Stimulated activated CD4-positive, alpha-beta T cell treated with anti-CD3 and anti-CD28 coated beads, Interleukin-15, amount 100 ng/mL, for 24 hours (primary cell): ENCODE measurements at regions not wholly inside any gene's neighbourhood (a gene's known extent, or its start where the extent isn't known, plus 50 kb on each side); places are given as distances from the start of the nearest gene placed in this dataset.

Experiments used
- DNase-seq: peaks from one replicate; pipeline ENCODE4 v3.0.0-alpha.2; 2020

DNA sequence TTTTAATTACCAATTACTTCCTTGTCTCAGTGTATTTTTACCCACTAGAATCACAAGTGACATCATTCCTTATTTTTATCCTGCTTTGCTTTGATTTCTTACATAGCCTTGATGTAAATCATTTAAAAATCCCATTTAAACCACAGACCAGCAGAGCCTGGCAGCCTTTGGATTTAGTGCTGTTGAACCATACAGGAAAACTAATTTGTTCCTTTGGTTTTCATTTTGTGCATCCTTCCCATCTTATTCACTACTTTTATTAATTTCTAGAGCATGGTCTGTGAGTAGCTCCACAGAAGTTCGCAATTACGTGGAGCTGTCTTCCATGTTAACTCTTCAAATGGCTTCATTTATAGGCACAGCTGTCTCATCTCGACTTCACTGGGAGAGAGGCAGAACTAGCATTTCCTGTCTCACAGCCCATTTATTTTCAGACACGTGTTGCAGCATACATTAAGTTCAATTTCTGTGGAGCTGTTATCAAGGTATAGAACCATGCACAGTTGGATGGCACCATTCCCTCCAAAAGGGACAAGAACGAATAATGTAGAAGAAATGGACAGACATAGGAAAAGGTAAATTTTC lies 235.3 kb downstream of the MRPL39 start:
- no peak for DNase-seq

DNA sequence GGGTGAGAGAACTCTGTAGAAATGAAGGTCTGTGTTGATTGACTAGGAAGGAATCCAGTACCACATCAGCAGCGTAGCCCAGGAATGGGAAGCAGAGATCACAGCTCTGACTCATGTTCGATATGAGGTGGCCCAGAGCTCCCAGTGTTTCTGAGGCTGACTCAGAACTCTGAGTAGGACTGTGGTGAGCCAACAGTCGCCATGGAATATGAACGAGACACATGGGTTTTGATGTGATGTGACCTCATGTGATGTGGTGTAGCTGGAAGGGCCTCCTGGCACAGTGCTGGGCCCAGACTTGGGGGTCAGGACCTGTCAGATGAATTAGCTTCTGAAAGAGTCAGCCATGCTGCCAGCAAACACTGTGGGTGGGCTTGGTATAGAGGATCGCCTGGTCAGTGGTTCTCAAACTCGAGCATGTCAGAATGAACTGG lies 237.0 kb downstream of the MRPL39 start:
- DNase-seq = peak; percentile 42

DNA sequence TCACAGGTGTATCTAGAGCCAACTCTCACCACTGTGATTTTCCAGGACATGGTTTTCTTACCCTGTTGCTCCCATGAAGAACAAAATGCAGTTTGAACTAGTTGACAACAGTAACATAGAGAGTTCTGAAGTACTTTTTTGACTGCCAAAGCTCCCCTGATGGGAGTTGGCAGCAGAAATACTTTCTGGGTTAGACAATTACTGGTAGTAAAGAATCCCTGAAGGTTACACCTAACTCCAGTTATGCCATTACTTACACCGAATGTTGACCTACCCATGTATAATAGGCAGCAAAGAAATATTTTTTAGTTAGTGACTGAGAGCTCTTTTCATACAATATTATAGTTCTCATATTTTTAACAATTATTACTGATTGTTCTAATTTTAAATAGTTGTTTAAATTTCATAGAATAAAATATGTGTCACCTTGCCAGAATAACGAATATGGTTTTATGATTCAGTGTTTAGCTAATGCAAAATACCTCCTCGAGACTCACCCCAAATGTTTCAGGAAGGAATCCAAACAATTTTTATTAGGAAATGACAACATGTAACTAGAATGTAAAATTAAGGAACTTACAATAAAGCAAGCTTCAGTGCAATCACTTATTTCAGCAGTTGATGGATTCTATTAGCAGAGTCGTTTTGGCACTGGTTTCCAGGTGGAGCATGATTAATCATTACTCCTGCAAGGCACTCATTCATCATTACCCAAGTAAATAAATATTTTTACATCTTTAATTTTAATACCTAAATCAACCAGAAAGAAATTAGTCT lies 237.6 kb downstream of the MRPL39 start:
- no peak for DNase-seq

DNA sequence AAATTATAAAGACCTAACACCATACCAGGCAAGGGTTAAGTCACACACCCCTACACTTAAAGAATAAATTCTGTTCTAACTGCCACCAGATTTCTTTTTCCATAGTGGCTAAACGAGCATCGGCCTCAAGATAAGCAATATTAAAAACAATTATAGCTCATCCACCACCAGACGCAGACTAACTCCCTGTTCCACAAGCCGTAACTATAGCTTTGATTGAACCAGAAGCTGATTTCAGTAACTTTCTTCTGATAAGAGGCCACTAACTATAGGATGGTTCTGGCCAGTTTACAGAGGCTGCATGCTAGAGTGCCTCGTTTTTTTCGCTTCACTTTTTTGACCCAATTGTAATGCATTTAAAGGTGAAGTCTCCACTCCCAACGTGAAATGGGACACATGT lies 238.8 kb downstream of the MRPL39 start:
- no peak for DNase-seq

DNA sequence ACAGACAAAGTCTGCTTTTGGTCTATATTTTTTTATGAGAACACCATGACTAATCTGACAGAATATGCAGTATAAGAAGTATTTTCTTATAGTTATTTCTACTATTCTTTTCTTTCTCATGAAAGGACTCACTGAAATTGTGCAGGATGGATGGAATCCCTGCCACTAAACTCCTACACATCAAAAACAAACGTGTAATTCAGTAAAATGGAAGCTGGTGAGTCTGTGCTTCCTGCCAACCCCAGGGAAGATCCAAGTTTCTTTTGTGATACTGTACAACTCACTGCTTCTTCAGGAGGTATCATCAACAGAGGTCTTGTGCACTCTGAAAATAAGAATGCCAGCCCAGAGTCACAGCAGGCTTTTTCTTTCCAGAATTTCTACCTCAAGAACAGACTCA lies 241.2 kb downstream of the MRPL39 start:
- DNase-seq = no peak

DNA sequence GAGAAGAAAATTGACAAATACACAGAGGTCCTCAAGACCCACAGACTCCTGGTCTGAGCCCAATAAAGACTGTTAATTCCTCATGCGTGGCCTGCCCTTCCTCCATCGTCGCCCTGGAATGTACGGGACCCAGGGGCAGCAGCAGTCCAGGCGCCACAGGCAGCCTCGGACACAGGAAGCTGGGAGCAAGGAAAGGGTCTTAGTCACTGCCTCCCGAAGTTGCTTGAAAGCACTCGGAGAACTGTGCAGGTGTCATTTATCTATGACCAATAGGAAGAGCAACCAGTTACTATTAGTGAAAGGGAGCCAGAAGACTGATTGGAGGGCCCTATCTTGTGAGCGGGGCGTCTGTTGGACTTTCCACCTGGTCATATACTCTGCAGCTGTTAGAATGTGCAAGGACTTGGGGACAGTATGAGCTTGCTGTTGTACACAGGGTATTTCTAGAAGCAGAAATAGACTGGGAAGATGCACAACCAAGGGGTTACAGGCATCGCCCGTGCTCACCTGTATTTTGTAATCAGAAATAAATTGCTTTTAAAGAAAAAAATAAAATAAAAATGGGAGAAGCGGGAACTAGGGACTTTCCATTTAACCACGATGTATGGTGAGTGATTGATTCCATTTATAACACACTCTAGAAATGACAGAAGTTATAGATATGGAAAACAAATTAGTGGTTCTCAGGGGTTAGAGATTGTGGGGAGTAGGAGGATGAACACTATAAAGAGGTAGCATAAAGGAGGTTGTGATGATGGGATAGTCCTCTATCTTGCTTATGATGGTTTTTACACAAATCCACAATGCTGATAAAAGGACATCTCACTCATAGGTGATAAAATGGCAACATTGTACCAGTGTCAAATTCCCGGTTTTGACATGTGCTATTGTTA lies 244.7 kb downstream of the MRPL39 start:
- peak; percentile 16 for DNase-seq

DNA sequence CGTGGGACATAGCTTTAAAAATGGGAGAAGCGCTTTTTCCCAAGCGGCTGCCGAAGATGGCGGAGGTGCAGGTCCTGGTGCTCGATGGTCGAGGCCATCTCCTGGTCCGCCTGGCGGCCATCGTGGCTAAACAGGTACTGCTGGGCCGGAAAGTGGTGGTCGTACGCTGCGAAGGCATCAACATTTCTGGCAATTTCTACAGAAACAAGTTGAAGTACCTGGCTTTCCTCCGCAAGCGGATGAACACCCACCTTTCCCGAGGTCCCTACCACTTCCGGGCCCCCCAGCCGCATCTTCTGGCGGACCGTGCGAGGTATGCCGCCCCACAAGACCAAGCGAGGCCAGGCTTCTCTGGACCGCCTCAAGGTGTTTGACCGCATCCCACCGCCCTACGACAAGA lies 245.5 kb downstream of the MRPL39 start:
- DNase-seq = no peak

DNA sequence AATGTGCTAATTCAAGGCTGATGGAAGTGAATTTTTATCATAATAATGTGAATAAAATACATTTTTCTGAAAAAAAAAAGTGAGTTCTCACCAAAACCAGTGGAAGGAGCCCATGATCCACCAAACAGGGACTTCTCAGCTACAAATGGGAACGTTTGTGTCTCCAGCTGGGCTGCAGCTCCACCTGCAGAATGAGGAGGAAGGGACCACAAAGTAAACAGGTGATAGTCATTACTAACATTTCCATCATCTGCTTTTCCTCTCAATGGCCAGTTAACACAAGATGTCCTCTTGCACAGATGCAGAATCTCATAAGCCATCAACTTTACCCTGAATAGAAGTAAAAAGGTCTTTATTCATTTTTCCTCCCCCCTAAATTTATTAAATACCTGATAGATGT lies 246.2 kb downstream of the MRPL39 start:
- no peak for DNase-seq

DNA sequence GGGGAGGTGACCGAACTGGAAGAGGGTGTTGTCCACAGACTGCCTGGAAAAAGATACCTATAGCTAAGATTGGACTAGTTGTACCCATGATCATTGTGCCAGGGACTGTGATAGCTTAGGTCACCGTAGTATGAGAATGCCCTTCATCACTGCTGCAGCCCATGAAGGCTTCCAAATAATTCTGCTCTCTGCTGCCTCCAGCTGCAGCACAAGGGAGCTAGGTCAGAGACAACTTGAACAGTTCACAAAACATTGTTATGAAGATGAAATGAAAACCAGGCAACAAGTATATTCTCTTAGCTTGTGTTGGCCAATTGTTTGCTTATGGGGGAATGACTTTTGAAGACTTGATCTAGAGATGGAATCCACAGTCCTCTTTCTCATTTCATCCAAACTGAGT lies 246.7 kb downstream of the MRPL39 start:
- DNase-seq = no peak

DNA sequence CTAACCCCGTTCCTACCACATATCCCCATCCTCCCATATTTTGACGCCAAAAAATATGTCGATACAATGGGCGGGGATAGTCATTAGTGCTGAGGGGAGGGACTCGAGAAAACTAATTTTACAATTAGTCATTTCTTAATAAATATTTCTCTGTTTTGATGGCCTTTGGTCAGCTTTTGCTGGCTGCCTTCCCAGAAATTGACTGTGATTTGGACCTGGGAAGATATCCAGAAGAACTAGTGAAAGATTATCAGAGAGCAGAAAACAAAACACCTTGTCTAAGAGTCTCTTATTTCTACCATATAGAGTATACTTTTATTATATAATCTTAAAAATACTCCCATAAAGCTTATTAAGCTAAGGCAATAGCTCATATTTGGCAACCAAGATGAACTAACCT lies 247.6 kb downstream of the MRPL39 start:
- DNase-seq = no peak

DNA sequence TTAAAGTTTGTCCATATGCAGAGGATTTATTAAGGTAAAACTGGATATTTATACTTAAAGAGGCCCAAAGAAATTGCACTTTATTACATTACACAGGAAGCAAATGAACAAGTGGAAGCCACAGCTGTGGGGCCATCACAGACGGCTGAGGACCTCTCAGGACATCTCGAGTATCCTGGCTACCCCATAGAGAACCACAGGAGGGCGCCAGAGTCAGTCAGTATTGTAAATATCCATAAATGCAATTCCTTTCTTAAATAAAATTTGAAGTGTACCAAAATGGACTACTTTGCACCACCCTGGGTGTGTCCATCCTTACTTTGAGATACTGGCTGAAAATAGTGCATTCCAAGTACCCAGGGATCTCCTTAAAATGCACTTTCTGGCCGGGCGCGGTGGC lies 257.2 kb downstream of the MRPL39 start:
- peak; percentile 73 for DNase-seq

DNA sequence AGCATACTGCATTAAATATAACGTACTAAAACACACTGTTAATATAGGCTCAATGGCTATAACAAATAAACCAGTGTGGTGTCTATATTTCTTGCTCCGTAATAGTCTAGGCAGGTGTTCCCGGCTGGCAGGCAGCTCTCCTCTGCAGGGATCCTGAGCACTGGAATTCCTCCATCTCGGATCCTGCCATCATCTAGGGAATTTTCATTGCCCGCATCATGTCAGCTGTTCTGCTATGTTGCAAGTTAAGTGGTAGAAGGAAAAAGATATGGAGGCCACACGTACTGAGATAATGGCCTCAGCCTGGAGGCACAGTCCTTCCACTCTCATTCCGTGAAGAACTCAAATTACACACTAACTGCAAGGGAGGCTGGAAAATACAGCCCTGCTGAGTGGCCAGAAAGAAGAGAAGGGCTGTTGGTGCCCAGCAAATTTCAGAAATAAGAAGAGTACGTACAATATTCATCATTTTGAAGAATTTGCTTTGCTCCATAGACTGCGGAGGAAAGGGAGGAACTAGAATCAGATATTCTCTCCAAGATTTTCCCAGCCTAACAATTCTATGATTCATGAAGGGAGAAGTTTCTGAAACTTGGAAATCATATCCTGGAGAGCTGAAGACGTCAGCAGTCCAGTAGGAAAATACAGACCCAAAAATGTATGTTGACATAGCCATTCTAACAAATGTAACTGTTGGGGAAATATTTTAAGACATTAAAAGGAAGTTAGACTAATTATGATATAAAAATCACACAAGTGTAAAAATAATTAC lies 263.3 kb downstream of the MRPL39 start:
- no peak for DNase-seq

DNA sequence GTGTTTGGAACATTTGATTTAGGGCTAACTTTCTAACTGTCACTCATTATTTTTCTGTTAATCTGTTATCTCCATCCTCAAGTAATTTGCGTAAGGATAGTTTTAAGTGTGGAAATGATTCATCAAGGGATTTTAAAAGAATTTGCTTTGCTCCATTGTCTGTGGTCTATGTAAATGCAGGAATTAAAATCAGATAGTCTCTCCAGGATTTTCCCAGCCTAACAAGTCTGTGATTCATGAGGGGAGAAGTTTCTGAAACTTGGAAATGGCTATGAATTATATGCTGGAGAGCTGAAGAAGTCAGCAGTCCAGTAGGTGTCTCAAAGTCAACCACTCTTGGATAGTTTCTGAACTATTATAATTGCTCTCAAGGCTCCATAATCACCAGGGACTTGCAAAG lies 264.5 kb downstream of the MRPL39 start:
- DNase-seq = no peak

DNA sequence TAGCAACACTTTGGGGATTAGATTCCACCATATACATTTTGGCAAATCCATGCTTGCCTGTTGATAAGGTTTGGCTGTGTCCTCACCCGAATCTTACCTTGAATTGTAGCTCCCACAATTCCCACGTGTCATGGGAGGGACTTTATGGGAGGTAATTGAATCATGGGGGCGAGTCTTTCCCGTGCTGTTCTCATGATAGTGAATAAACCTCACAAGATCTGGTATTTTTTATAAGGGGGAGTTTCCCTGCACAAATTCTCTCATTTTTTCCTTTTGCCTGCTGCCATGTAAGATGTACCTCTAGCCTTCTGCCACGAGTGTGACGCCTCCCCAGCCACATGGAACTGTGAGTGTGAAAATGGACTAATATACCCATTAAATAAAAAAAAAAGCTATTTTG lies 265.3 kb downstream of the MRPL39 start:
- no peak for DNase-seq

DNA sequence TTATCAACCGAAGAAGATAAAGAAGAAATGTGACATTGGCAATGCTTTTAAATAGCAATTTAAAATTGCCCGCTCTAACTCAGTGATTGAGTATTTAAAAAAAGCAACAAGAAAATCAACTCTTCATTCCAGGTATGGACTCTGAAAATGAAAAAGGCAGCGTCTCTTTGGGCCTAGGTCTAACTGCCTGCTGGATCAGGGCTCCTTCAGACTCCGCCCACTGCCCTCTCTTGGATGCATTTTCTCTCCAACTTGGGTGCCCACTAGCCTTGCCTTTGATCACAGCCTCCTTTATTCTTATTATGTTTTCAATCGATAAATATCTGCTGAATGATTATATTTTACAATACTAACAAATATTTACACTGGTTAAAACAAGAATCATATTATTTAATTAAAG lies 268.9 kb downstream of the MRPL39 start:
- no peak for DNase-seq

DNA sequence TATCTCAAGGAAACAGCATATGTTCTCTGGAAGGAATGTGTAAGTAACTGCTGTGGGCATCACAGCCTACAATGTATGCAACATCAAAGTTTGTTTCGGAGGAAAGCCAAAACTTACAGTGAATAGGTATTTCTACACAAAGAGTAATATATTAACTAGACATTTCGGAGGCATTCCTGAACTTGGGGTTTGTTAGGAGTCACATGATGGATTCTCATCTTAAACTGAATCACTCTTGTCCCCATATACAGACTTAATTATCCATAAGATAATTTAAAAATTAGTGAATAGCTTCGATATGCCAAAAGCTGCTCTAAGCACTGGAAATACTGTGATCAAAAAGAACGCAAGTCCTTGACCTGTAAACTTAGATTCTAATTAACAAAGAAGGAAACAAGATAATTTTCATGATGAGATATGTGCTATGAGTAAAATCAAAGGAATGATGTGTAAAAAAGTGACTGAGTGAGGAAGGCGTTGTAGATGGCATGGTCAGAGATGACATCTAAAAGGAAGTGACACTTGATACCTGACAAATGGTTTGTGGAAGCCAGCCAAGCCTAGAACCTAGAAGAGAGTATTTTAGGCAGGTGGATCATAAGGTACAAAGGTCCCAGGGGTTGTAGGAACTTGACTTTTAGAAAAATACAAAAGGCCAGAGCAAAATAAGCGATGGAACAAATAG lies 273.1 kb downstream of the MRPL39 start:
- DNase-seq = no peak

DNA sequence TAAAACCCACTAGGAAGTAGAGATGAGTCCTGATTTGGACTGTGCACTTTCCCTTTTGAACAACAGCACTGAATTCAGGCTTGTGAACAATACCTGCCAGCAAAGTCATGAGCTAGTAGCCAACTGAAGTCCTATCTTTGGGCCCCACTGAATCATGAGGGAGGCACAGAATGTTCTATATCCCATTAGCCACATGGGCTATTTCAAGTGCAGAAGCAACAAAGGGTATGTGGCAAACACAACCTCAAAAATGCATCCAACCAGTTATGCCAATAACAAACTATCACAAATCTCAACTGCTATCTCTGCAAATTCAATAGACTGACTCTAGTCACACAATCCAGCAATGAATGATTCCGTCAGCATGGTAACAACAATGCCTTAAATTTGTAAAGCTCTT lies 276.0 kb downstream of the MRPL39 start:
- DNase-seq = no peak

DNA sequence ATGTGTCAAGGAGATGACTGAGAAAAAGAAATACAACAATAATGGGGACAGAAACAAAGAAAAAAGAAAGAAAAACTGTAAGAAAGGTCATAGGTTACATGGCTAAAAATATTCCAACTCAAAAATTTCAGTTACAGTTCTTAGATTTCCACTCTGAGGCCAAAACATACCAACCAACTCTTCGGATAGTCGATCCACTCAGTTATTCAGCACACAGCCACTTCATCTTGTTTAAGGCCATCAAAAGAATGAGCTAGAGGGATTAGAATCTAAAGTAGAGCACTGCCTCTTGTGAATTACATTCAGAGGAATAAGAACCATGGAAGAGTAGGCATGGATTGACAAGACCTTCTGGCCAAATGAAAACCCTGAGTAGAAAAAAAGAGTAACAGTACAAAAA lies 277.0 kb downstream of the MRPL39 start:
- DNase-seq = no peak

DNA sequence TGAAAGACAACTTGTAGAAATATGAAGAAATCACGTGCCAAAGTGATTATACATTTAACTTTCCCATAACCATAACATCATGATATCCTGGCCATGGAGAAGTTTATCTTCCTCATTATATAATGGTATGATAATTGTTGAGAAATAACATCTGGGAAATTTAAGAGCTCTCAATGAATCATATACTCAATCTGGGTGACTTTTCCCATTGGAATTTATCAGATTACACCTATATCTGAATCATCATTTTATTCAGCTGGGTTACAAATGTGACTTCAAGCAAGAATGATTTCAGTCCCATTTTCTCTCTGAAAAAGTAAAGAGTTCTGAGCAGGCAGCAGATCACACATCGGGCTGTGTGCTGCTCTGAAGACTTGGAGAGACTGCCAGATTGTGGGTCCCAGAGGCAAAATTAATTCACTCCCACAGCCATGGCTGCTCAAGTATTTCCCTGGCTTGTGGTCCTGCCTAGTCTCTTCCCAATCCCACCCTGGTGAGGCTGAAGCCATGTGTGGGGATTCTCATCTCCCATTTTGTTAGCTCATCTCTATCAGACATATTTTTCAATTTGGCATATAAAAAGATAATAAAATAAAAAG lies 278.0 kb downstream of the MRPL39 start:
- no peak for DNase-seq

DNA sequence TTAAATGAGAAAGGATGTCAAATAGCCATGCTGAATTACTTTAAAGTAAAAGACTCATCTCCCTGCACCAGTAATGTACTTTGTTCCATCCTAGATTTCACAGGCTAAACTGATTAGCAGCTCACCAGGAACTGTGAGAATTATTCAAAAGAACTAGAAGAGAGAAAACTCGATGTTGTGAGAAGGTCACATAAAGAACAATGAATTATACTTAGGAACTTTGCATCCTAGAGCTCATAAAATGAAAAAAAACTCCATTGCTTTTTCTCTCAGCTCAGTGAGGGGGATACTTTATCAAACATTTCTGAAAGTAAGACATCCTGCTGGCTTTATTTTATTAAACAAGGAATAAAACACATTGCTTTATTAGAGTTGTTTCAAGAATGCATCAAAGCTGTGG lies 278.5 kb downstream of the MRPL39 start:
- no peak for DNase-seq

DNA sequence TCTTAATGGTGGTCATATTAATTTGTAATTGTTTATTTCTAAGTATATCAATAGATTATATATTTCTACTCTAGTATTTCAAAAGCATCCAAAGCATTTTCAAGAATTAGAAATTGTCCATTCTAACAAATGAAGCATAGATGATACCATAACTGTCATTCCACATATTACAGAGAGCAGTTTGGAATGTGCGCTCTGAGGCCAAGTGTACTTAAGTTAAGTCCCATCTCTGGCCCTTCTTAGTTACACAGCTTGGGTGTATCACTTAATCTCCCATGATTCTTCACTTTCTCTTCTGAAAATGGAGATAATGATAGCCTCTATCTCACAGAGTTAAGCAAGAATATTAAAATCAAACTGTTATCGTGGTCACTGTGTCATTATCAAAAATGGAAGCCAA lies 281.1 kb downstream of the MRPL39 start:
- no peak for DNase-seq

DNA sequence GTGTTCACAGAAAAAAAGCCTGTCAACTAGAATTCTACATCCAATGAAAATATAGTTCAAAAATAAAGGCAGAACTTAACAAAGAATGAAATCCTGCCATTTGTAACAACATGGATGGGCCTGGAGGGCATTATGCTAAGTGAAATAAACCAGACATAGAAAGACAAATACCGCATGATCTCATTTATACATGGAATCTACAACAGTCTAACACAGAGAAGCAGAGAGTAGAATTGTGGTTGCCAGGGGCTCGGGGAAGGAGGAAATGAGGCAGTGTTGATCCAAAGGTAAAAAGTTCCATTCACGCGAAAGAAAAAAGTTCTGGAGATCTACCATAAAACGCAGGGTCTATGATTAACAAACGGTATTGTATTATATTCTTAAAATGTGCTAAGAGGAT lies 282.6 kb downstream of the MRPL39 start:
- no peak for DNase-seq
